Muscle of back (tissue), 3 donors: ENCODE measurements at regions not wholly inside any gene's neighbourhood (a gene's known extent, or its start where the extent isn't known, plus 50 kb on each side); places are given as distances from the start of the nearest gene placed in this dataset.

ENCODE experiments used
- DNase-seq, 3 donors: peaks; one replicate each; pipeline versions ENCODE4 v3.0.0 to v3.0.0-alpha.2; 2013

- DNase-seq, result peak in 1 of 3 donors; percentile 7
These were observed 440.4 kb upstream of the PRICKLE1 start for GRCh38 chr12:43029971-43030370.

GRCh38 chr12:43028826-43029225 lies 439.3 kb upstream of the PRICKLE1 start:
- no peak for DNase-seq

- no peak for DNase-seq
These were observed 433.3 kb upstream of the PRICKLE1 start for GRCh38 chr12:43022838-43023237.

GRCh38 chr12:43015090-43015737 lies 425.7 kb upstream of the PRICKLE1 start:
- no peak for DNase-seq

GRCh38 chr12:43011383-43011926 lies 421.9 kb upstream of the PRICKLE1 start:
- DNase-seq, result no peak

- peak in 2 of 3 donors; percentile 13 to 16 for DNase-seq
These were observed 420.3 kb upstream of the PRICKLE1 start for GRCh38 chr12:43009846-43010240.

GRCh38 chr12:43008953-43009845 lies 419.7 kb upstream of the PRICKLE1 start:
- DNase-seq, result peak in 2 of 3 donors; percentile 18 to 26

- no peak for DNase-seq
These were observed 415.4 kb upstream of the PRICKLE1 start for GRCh38 chr12:43004908-43005307.

- DNase-seq, result no peak
These were observed 414.6 kb upstream of the PRICKLE1 start for GRCh38 chr12:43004141-43004540.

- no peak for DNase-seq
These were observed 407.4 kb upstream of the PRICKLE1 start for GRCh38 chr12:42996869-42997431.

GRCh38 chr12:42992826-42993225 lies 403.3 kb upstream of the PRICKLE1 start:
- DNase-seq, result no peak

GRCh38 chr12:42990387-42990786 lies 400.8 kb upstream of the PRICKLE1 start:
- no peak for DNase-seq

GRCh38 chr12:42987216-42987650 lies 397.7 kb upstream of the PRICKLE1 start:
- DNase-seq, result no peak

- no peak for DNase-seq
These were observed 396.0 kb upstream of the PRICKLE1 start for GRCh38 chr12:42985506-42985905.

- no peak for DNase-seq
These were observed 393.3 kb upstream of the PRICKLE1 start for GRCh38 chr12:42982828-42983227.

GRCh38 chr12:42981379-42981778 lies 391.8 kb upstream of the PRICKLE1 start:
- DNase-seq, result no peak

- DNase-seq, result no peak
These were observed 390.9 kb upstream of the PRICKLE1 start for GRCh38 chr12:42980441-42980840.

- no peak for DNase-seq
These were observed 390.2 kb upstream of the PRICKLE1 start for GRCh38 chr12:42979746-42980145.

- DNase-seq, result no peak
These were observed 389.2 kb upstream of the PRICKLE1 start for GRCh38 chr12:42978708-42979107.

- DNase-seq, result no peak
These were observed 388.1 kb upstream of the PRICKLE1 start for GRCh38 chr12:42977451-42978230.

GRCh38 chr12:42976620-42977019 lies 387.1 kb upstream of the PRICKLE1 start:
- no peak for DNase-seq

GRCh38 chr12:42976122-42976521 lies 386.6 kb upstream of the PRICKLE1 start:
- no peak for DNase-seq
